AG09319 (cell line): ENCODE measurements at regions not wholly inside any gene's neighbourhood (a gene's known extent, or its start where the extent isn't known, plus 50 kb on each side); places are given as distances from the start of the nearest gene placed in this dataset.

Experiments
- DNase-seq: peaks from one replicate; pipeline ENCODE4 v3.0.0-alpha.2; 2010; ENCODE audit warnings: low read depth; ENCODE audit errors: extremely low read depth
- CTCF ChIP-seq: IDR thresholded peaks from 2 replicates; pipeline ENCODE4 v1.5.1; 2011; ENCODE audit warnings: low read depth, mild to moderate bottlenecking, inconsistent platforms, low read length, moderate library complexity

- TF ChIP-seq CTCF: no peak
- DNase-seq: no peak
Observed at GRCh38 chrX:131703646-131704045, 159.8 kb downstream of the OR13H1 start.

GRCh38 chrX:131704136-131704695, 160.3 kb downstream of the OR13H1 start:
- peak; percentile 75 for DNase-seq
- TF ChIP-seq CTCF: peak; percentile 40

- DNase-seq: no peak
- TF ChIP-seq CTCF: no peak
Observed at GRCh38 chrX:131709553-131709952, 165.7 kb downstream of the OR13H1 start.

GRCh38 chrX:131711478-131711867, 167.6 kb downstream of the OR13H1 start:
- no peak for TF ChIP-seq CTCF

GRCh38 chrX:131723646-131724045, 179.8 kb downstream of the OR13H1 start:
- no peak for DNase-seq
- no peak for TF ChIP-seq CTCF

More at GRCh38 chrX:131711478-131711867, 167.6 kb downstream of the OR13H1 start:
- DNase-seq: no peak

- no peak for DNase-seq
- TF ChIP-seq CTCF: no peak
Observed at GRCh38 chrX:131724292-131724691, 180.4 kb downstream of the OR13H1 start.

GRCh38 chrX:131725001-131725654, 181.3 kb downstream of the OR13H1 start:
- TF ChIP-seq CTCF: no peak
- DNase-seq: no peak
